Epithelial cell of proximal tubule (primary cell): ENCODE measurements at regions not wholly inside any gene's neighbourhood (a gene's known extent, or its start where the extent isn't known, plus 50 kb on each side); places are given as distances from the start of the nearest gene placed in this dataset.

Source experiments
- DNase-seq: peaks from one replicate; pipeline ENCODE4 v3.0.0-alpha.2; 2011; ENCODE audit warnings: low read depth
- H3K4me3 ChIP-seq: 2 replicates; pipeline ENCODE4 v1.5.1; 2011; ENCODE audit warnings: low read depth, mild to moderate bottlenecking, low read length
- CTCF ChIP-seq: conservative IDR thresholded peaks from 2 replicates; pipeline ENCODE4 v1.5.1; 2012; ENCODE audit warnings: low read depth, mild to moderate bottlenecking, low read length

GRCh38 chr12:65546528-65546927 is 268.0 kb downstream of the MSRB3 start:
- H3K4me3 ChIP-seq: no peak overlapping the region
- TF ChIP-seq CTCF: no peak
- no peak for DNase-seq

- peak; percentile 84 for TF ChIP-seq CTCF
- DNase-seq: no peak
- no peak overlapping the region for H3K4me3 ChIP-seq
These were observed 267.4 kb upstream of the HMGA2 start for GRCh38 chr12:65556676-65557437.

- H3K4me3 ChIP-seq: no peak overlapping the region
- DNase-seq: no peak
- TF ChIP-seq CTCF: no peak
These were observed 266.7 kb upstream of the HMGA2 start for GRCh38 chr12:65557438-65558181.

GRCh38 chr12:65560286-65560685 is 264.0 kb upstream of the HMGA2 start:
- DNase-seq: no peak
- no peak overlapping the region for H3K4me3 ChIP-seq
- no peak for TF ChIP-seq CTCF

- DNase-seq: no peak
- H3K4me3 ChIP-seq: no peak overlapping the region
- TF ChIP-seq CTCF: no peak
These were observed 262.4 kb upstream of the HMGA2 start for GRCh38 chr12:65561798-65562382.

- peak; percentile 18 for DNase-seq
- no peak overlapping the region for H3K4me3 ChIP-seq
- no peak for TF ChIP-seq CTCF
These were observed 258.4 kb upstream of the HMGA2 start for GRCh38 chr12:65565601-65566560.
